GM12892 (cell line): ENCODE measurements at regions not wholly inside any gene's neighbourhood (a gene's known extent, or its start where the extent isn't known, plus 50 kb on each side); places are given as distances from the start of the nearest gene placed in this dataset.

Experiments used
- POLR2A ChIP-seq: IDR thresholded peaks from 2 replicates; pipeline ENCODE4 v1.6.1; 2011; ENCODE audit warnings: low read depth, low read length, control low read depth
- POLR2AphosphoS5 ChIP-seq: IDR thresholded peaks from 2 replicates; pipeline ENCODE4 v1.6.1; 2011; ENCODE audit warnings: low read depth, low read length, control low read depth

DNA sequence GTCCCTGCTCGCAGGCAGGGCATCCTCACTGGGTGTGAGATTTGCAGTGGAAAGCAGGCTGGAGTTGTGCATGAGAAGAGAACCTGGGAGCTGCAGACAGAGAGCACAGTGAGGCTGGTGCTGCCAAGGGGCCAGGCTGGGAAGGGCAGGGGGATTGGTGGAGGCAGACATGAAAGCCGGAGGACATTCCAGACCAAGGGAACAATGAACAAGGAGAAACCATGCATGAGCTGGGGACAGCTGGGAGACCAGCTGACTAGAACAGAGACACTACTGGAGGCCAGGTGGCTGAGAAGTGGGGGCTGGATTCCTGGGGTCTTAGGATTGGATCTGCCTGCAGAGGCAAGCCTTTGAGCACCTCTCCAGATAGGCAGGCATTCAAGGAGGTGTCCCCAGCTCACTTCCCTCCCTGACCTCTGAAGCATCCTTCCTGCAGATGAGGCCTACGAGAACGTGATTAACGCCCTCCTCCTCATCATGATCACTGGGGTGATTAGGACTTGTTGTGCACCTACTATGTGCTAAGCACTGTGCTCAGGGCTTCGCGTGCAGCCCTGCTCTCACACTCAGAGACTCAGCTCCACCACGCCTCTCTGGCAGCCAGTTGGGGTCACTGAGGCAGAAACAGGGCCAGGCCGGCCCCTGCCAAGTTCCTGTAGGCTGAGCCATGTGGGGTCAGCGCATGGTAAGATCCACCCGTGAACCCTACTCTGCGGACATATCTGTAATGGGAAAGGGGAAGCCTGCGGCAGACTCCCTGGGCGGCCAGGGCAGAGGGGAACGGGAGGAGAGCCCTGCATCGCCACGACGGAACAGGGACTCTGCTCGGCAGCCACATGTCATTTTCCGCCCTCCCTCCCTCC is 74.8 kb upstream of the SLC66A3 start:
- TF ChIP-seq POLR2AphosphoS5: no peak
- no peak for TF ChIP-seq POLR2A
